ENCODE measurements at regions not wholly inside any gene's neighbourhood (a gene's known extent, or its start where the extent isn't known, plus 50 kb on each side); places are given as distances from the start of the nearest gene placed in this dataset.

DNA sequence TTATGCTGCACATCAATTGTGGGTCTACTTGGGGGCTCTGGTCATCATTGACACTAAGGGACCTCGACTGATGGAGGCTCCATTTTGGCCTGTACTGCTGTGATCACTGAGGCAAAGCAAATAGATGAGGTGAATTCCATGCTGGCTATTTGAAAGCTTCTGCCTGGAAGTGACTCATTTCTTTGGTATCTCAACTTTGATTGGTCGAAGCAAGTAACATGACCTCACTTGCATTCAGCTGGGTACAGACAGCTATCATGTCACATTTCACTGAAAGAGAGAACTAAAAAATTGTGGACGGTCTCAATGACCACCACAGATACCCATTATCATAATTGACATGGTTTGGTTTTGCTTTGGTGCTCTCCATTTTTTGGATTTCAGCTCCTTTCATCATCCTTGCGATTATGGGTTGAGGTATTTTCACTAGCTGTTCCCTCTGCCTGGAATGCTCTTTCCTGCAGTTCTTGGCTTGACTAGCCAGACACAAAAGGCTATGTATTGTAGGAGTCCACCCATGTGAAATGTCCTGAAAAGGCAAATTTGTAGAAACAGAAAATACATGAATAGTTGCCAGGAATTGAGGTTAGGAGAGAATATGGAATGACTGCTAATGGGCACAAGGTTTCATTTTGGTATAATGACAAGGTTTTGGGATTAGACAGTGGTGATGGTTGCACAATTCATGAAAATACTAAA lies 369.2 kb upstream of the LCORL start:
- DNase-seq (ENCODE audit: extremely low read depth, low read depth): no peak

GRCh38 chr4:18389115-18389514 lies 367.6 kb upstream of the LCORL start:
- TF ChIP-seq, protein P1, sequence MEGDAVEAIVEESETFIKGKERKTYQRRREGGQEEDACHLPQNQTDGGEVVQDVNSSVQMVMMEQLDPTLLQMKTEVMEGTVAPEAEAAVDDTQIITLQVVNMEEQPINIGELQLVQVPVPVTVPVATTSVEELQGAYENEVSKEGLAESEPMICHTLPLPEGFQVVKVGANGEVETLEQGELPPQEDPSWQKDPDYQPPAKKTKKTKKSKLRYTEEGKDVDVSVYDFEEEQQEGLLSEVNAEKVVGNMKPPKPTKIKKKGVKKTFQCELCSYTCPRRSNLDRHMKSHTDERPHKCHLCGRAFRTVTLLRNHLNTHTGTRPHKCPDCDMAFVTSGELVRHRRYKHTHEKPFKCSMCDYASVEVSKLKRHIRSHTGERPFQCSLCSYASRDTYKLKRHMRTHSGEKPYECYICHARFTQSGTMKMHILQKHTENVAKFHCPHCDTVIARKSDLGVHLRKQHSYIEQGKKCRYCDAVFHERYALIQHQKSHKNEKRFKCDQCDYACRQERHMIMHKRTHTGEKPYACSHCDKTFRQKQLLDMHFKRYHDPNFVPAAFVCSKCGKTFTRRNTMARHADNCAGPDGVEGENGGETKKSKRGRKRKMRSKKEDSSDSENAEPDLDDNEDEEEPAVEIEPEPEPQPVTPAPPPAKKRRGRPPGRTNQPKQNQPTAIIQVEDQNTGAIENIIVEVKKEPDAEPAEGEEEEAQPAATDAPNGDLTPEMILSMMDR (IDR thresholded peaks at IDR 0.05; ENCODE audit: low read depth, low read length): no peak
- DNase-seq (ENCODE audit: extremely low read depth, low read depth): no peak

More for the DNA sequence above, 369.2 kb upstream of the LCORL start:
- TF ChIP-seq, protein P1 (IDR thresholded peaks at IDR 0.05; ENCODE audit: low read depth, low read length): no peak

DNA sequence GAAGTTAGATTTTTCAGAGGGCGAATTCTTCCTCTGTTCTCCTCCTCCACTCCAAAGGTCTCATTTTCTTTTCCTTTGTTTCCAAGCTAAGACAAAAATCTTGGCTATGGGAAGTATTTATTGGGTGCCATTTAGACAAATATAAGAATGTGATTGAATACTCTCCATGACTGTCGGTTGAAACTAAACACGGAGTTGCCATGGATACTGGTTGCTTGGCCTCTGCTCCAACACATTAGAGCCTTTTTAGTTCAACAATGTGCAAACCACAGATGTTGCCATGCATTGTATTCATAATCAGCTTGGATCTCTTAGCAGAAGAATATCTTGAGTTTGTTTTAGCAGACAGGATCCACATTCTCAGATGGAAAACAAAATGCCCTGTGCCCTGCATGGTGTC lies 366.5 kb upstream of the LCORL start:
- DNase-seq (ENCODE audit: extremely low read depth, low read depth): no peak
- TF ChIP-seq, protein P1 (IDR thresholded peaks at IDR 0.05; ENCODE audit: low read depth, low read length): no peak

GRCh38 chr4:18381186-18381585 lies 359.6 kb upstream of the LCORL start:
- DNase-seq (ENCODE audit: extremely low read depth, low read depth): no peak
- TF ChIP-seq, protein P1 (IDR thresholded peaks at IDR 0.05; ENCODE audit: low read depth, low read length): no peak

- TF ChIP-seq, protein P1 (IDR thresholded peaks at IDR 0.05; ENCODE audit: low read depth, low read length): no peak
- no peak for DNase-seq (ENCODE audit: extremely low read depth, low read depth)
These were observed 348.0 kb upstream of the LCORL start for GRCh38 chr4:18369561-18369960.

DNA sequence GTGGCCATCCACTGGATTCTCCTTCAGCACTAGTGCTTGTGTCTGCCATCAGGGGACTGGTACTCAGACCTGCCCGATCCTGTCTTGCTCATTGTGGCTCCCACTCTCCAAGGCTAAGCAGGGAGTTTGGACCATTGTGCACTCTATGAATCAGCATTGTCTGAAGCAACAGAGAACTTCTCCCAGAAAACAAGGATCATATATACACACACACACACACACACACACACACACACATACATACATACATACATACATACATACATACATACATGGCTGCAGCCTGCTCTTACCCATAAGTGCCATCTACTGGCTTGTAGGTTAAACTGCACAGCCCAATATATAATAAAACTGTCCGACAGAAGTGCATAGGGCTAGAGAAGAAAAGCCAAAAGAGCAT lies 345.3 kb upstream of the LCORL start:
- TF ChIP-seq, protein P1 (IDR thresholded peaks at IDR 0.05; ENCODE audit: low read depth, low read length): peak; percentile 20
- DNase-seq (ENCODE audit: extremely low read depth, low read depth): no peak

DNA sequence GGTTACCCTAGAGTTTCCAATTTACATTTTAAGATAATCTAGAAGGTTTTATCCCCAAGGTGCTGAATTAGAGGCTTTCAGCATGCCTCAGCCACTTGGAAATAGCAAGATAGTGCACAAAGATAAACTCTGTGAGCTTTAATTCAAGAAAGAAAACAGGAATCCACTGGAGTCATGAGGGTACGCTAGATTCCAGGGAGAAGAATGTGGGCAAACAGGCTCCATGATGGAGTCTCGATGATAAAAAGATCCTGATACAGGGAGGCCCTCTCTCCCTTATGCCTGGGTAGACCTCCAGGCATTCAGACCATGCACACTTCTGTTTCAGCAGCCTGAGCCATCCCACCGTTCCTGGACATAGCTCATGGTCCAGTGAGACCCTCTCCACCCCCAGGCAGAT lies 344.6 kb upstream of the LCORL start:
- TF ChIP-seq, protein P1 (IDR thresholded peaks at IDR 0.05; ENCODE audit: low read depth, low read length): no peak
- DNase-seq (ENCODE audit: extremely low read depth, low read depth): no peak

All from AG09319 (cell line).